ENCODE measurements at regions not wholly inside any gene's neighbourhood (a gene's known extent, or its start where the extent isn't known, plus 50 kb on each side); places are given as distances from the start of the nearest gene placed in this dataset.

- no peak overlapping the region for H3K4me3 ChIP-seq (ENCODE audit: low read depth, low read length)
- no peaks in the 10 kb centered on the region for H3K27me3 ChIP-seq (ENCODE audit: insufficient read depth, low read depth, severe bottlenecking)
- H3K9me3 ChIP-seq (ENCODE audit: severe bottlenecking) = no peaks in the 10 kb centered on the region
- H3K36me3 ChIP-seq = no peaks in the 10 kb centered on the region
- no peak for TF ChIP-seq CTCF (IDR thresholded peaks at IDR 0.05; ENCODE audit: low read depth, low read length)
- no peak for DNase-seq
- H3K27ac ChIP-seq = no peak overlapping the region
Observed at GRCh38 chr13:65562305-65562704, 1667.8 kb downstream of the PCDH9 start.

GRCh38 chr13:65560936-65561335 is 1669.2 kb downstream of the PCDH9 start:
- TF ChIP-seq CTCF (IDR thresholded peaks at IDR 0.05; ENCODE audit: low read depth, low read length) = no peak
- no peaks in the 10 kb centered on the region for H3K36me3 ChIP-seq
- no peak for DNase-seq
- H3K4me3 ChIP-seq (ENCODE audit: low read depth, low read length) = no peak overlapping the region
- H3K27me3 ChIP-seq (ENCODE audit: insufficient read depth, low read depth, severe bottlenecking) = no peaks in the 10 kb centered on the region
- no peak overlapping the region for H3K27ac ChIP-seq
- H3K9me3 ChIP-seq (ENCODE audit: severe bottlenecking) = no peaks in the 10 kb centered on the region

- DNase-seq = no peak
- no peak for TF ChIP-seq CTCF (IDR thresholded peaks at IDR 0.05; ENCODE audit: low read depth, low read length)
- Histone ChIP-seq H3K9me3 (ENCODE audit: severe bottlenecking) (no peaks in the 10 kb centered on the region), H3K27me3 (ENCODE audit: insufficient read depth, low read depth, severe bottlenecking) (no peaks in the 10 kb centered on the region), H3K36me3 (no peaks in the 10 kb centered on the region), H3K4me3 (ENCODE audit: low read depth, low read length) (no peak overlapping the region), H3K27ac (no peak overlapping the region)
Observed at GRCh38 chr13:65555962-65556361, 1674.2 kb downstream of the PCDH9 start.

- Histone ChIP-seq H3K4me3 (ENCODE audit: low read depth, low read length) (no peak overlapping the region), H3K27ac (no peak overlapping the region), H3K36me3 (no peaks in the 10 kb centered on the region), H3K9me3 (ENCODE audit: severe bottlenecking) (no peaks in the 10 kb centered on the region), H3K27me3 (ENCODE audit: insufficient read depth, low read depth, severe bottlenecking) (no peaks in the 10 kb centered on the region)
- TF ChIP-seq CTCF (IDR thresholded peaks at IDR 0.05; ENCODE audit: low read depth, low read length) = no peak
- DNase-seq = no peak
Observed at GRCh38 chr13:65553096-65553727, 1676.9 kb downstream of the PCDH9 start.

GRCh38 chr13:65551208-65551607 is 1678.9 kb downstream of the PCDH9 start:
- H3K27ac ChIP-seq = no peak overlapping the region
- no peak overlapping the region for H3K4me3 ChIP-seq (ENCODE audit: low read depth, low read length)
- no peaks in the 10 kb centered on the region for H3K27me3 ChIP-seq (ENCODE audit: insufficient read depth, low read depth, severe bottlenecking)
- no peak for TF ChIP-seq CTCF (IDR thresholded peaks at IDR 0.05; ENCODE audit: low read depth, low read length)
- no peaks in the 10 kb centered on the region for H3K36me3 ChIP-seq
- H3K9me3 ChIP-seq (ENCODE audit: severe bottlenecking) = no peaks in the 10 kb centered on the region
- DNase-seq = no peak

- TF ChIP-seq CTCF (IDR thresholded peaks at IDR 0.05; ENCODE audit: low read depth, low read length) = no peak
- Histone ChIP-seq H3K4me3 (ENCODE audit: low read depth, low read length) (no peak overlapping the region), H3K9me3 (ENCODE audit: severe bottlenecking) (no peaks in the 10 kb centered on the region), H3K36me3 (no peaks in the 10 kb centered on the region), H3K27ac (no peak overlapping the region), H3K27me3 (ENCODE audit: insufficient read depth, low read depth, severe bottlenecking) (no peaks in the 10 kb centered on the region)
- no peak for DNase-seq
Observed at GRCh38 chr13:65540175-65540574, 1690.0 kb downstream of the PCDH9 start.
